Frontal cortex (tissue), 3 donors: ENCODE measurements at regions not wholly inside any gene's neighbourhood (a gene's known extent, or its start where the extent isn't known, plus 50 kb on each side); places are given as distances from the start of the nearest gene placed in this dataset.
"Not testable (repeated sequence)": the region's sequence is repeated elsewhere in the genome, so short reads cannot be mapped to it uniquely, and the experiment has no call there.

Experiments
- DNase-seq, 2 donors: peaks; one replicate each; pipeline ENCODE4 v3.0.0; 2012; ENCODE audit warnings: low spot score in 2 of 2
- FAIRE-seq: peaks from 2 replicates; lab custom pipeline; 2012; peaks lifted over from hg19 to GRCh38; lab: Jason Lieb, UNC
- donor health status: control.
- donor health status: control.
- donor health status: control.

DNA sequence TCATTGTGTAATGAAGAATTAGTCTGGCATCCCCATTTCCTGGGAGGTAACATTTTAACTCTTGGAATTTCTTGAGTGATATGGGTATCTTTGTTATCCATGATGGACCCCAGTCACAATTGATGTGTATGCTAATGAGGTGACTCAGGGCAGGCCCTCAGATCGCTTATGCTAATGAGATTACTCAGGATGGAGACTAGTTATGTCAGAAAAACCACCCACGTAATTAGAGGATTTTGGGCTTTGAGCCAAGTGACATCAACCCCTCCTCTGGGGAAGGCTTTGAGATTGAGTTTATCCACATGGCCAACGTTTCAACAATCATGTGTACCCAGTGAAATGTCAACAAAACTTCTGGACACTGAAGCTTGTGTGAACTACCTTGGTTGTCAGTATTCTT is 772.7 kb downstream of the STPG2 start:
- FAIRE-seq = no peak
- no peak for DNase-seq

GRCh38 chr4:97374526-97374925 is 768.8 kb downstream of the STPG2 start:
- FAIRE-seq = no peak
- no peak for DNase-seq

DNA sequence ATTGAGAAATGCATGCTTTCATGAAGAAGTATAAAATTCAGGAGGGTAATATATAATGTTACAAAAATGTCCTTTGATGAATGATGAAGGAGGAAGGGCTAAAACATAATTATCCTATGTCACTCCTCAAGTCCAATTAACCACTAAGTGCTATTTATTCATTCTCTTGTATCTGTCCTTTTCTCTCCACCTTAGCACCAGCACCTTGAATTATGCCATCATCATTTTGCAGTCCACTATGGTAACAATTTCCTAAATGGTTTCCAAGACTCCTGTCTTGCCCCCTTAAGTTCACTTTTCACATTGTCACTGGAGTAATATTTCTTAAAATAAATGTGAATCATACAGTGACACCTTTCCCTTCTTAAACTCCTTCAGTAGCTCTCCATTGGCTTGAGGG is 756.3 kb downstream of the STPG2 start:
- FAIRE-seq = no peak
- no peak for DNase-seq

GRCh38 chr4:97394653-97395052 is 748.6 kb downstream of the STPG2 start:
- FAIRE-seq (no peak), DNase-seq (no peak)

DNA sequence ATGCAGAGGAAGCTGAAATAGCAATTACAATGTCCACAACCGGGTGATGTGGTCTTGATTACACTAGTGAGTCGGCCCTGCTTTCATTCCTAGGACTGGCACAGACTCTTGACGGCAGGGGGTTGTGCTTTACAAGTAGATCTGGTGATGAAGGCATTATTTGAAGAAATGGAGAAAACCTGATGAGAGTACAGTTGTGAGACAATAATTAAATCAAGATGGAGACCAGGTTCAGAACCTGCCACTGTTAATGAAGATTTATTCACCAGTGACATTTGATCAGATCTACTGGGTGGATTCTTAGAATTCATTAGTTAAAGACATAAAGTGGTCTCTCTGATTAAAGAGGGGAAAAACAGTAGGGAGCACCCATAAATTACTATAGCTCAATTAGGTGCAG is 747.2 kb downstream of the STPG2 start:
- no peak for FAIRE-seq
- no peak for DNase-seq

DNA sequence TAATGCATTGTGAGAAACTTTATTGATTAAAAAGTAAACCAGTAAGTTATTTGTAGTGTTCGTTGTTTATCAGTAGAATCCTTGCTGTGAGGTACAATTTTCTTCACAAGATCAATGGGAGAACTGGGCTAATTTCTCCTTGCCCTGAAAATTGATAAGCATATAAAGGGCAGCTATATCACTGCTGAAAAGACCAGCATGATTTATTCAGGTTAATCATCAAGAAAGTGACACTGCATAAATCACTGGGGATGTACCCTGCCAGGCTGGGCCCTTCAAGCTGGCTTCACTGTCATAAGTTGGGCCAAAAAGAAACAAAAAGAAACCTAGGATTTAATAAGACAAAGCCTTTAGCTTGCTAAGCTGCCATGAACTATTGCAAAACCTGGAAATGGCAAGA is 746.7 kb downstream of the STPG2 start:
- FAIRE-seq = no peak

GRCh38 chr4:97404876-97405523 is 738.3 kb downstream of the STPG2 start:
- FAIRE-seq (no peak), DNase-seq (no peak)

More for the DNA sequence above, 746.7 kb downstream of the STPG2 start:
- DNase-seq = no peak

- no peak for FAIRE-seq
Observed at GRCh38 chr4:97411356-97411755, 731.9 kb downstream of the STPG2 start.

DNA sequence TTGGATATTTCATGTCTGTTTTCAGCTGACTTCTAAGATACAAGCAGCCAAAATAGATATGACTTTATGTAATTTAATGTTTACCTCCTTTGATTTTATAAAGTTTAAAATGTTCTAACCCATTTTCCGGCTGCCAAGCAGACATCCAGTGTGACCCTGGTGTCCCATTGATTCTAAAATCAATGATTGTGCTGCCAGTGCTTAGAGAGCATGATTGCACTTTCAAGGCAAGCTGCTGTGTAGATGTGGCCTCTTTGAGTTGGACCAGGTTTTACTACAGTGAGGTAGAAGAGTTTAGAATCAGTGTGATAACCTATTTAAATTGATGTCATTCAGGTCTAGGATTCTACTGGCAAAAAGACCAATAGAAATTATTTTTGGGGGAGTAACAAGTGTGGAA is 730.9 kb downstream of the STPG2 start:
- FAIRE-seq = no peak
- DNase-seq = no peak

More at GRCh38 chr4:97411356-97411755, 731.9 kb downstream of the STPG2 start:
- no peak for DNase-seq

DNA sequence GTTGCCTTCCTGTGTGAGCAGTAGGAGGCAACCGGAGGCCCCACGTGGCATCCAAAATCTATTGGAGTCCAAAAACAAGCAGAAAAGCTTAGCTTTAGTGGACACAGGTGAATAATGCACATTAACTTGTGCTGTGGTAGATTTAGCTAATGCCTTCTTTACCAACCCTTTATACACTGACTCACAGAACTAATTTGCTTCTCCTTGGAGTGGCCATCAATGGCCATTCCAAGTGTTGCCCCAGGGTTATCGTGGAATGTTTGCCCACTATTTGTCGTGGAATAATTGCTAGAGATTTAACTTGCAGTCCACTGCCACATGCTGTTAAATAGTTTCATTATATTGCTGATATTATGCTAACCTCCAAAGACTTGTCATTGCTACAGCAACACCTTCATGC is 729.1 kb downstream of the STPG2 start:
- FAIRE-seq (no peak), DNase-seq (no peak)

DNA sequence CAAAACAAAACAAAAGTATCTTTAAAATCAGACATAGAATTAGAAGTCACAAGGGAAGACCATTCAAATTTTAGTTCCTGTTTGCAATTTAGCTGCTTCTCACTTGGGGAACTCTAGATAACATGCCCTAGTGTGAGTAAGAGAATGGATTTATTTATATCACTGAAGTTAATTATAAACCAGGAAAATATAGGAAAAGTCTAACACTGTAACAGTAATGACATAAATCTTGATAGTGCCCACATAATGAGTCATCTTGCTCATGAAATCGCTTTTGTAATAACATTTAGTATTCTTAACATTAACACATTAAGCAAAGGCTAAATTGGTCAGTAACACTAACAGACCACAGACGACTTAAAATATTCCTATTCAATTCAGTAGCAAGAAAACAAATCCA is 710.7 kb downstream of the STPG2 start:
- DNase-seq = no peak
- no peak for FAIRE-seq

GRCh38 chr4:97437998-97438705 is 705.1 kb downstream of the STPG2 start:
- FAIRE-seq, DNase-seq: not testable (repeated sequence)

GRCh38 chr4:97453186-97453585 is 690.1 kb downstream of the STPG2 start:
- FAIRE-seq = no peak
- DNase-seq = no peak

- no peak for FAIRE-seq
- DNase-seq = no peak
Observed at GRCh38 chr4:97457253-97457652, 686.0 kb downstream of the STPG2 start.

- DNase-seq (no peak), FAIRE-seq (no peak)
Observed at GRCh38 chr4:97468272-97468671, 675.0 kb downstream of the STPG2 start.

DNA sequence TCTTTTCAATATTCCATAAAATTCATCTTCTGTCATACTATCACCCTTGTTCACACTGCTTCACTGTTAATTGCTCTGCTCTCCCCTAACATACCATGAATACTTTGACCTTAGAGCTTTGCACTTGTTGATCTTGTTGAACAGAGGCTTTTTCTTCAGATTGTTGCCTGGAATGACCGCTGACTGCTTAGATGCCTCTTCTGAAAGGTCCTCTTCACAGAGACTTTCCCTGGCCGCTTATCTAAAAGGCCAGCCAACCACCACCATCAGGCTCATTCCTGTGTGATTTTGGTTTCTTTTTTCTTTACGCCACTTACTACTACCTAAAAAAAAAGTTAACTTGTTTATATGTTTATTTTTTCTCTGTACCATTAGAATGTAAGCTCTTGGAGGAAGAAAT is 667.7 kb downstream of the STPG2 start:
- no peak for FAIRE-seq

GRCh38 chr4:97477974-97478373 is 665.3 kb downstream of the STPG2 start:
- DNase-seq = no peak
- FAIRE-seq = no peak

More for the DNA sequence above, 667.7 kb downstream of the STPG2 start:
- no peak for DNase-seq

GRCh38 chr4:97479388-97479787 is 663.9 kb downstream of the STPG2 start:
- no peak for DNase-seq
- no peak for FAIRE-seq

DNA sequence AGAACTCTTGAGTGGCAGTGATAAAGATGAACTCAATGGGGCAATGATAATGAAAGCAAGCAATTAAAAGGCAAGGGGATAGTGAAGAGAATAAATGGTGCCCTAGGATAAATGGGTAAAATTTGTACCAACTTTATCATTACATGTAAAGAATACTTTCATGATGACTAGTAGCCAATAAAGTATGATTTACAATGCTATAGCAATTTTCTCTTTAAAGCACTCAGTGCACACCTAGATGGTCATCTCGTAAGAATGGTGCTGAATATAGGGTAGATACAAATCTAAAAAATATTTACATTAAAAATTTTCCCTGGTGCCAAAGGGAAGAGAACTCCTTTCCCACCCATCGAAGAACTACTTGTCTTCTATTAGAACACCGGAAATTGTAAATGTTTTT is 651.4 kb downstream of the STPG2 start:
- FAIRE-seq (no peak), DNase-seq (no peak)

DNA sequence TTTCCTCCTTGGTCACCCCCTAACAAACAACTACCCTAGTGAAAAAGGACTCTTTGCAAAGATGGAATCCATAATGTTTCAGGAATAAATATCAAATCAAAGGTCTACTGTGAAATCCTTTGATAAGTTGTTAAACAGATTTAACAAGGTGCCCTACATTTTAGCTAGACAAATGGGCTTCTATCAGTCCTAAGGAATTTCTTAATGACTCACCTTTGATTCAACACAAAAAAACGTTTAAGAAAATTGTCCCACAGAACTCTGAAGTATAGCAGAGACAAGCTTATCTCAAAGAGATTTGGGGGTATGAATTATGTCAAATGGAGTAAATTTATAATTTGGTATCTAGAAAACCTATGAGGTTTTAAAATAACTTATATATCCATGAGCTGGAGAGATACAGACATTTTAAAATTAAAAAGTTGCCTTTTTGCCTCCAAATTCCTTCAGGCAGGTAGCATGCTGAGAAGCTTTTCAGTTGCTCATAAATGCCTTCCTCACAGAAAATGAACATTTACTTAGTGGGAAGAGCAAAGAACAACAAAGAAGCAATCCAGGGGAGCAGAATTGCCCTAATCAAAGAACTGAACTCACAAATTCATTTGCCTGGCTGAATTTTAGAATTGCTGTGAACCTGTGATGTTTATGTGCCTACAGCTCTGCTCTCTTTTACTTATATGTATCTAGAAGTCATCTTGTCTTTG is 649.3 kb downstream of the STPG2 start:
- no peak for FAIRE-seq
- no peak for DNase-seq

DNA sequence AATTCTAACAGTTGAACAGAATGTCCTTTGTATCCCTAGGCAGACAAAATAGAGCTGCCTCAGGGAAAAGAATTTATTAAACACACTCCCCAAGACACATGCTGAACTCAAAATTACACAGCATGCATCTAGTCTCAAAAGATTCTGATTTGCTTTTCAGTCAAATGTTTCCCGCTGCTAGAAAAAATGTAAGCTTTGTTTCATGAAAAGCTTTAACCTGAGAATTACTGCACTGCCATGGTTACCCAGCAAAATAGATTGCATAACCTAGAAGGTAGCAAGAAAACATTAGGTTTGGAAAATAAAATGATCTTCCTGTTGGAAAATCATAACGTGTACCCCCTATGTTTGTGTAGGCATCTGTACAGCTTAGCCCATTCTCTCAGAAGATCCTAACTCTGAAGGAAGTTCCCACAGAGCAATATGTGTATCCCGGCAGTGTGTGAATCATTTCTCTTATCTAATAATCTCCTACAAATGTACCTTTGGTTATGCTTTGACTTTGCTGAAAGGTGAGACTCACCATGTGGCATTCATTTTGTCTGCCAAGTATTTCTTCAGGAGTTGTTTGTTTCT is 646.9 kb downstream of the STPG2 start:
- FAIRE-seq (no peak), DNase-seq (no peak)
